ENCODE measurements at regions not wholly inside any gene's neighbourhood (a gene's known extent, or its start where the extent isn't known, plus 50 kb on each side); places are given as distances from the start of the nearest gene placed in this dataset.

DNA sequence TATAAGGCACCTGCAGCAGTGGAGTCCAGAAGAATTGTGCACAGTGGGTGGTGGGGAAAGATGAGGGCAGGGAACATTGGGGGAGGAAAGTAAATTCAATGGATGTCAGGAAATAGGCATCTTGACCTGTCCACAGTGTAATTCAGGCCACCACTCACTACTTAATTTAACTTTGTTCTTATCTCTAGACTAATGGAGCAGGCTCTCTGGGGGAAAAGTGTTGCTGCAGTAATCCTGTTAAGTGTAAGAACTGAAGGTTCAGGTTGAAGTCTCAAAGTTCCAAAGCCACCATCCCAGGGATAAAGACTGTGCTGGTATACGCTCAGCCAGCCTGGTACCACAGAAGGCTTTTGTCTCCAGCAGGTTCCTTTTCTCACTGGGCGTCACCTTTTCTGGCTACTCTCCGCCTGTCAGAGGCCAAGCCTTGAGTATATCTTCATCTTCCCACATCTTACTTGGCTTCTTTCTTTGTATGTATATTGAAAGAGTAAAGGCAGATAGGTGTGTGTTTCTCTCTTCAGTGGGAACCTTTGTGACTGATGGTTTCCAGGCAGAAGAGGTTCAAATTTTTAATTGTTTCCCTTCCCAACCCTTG is 150.9 kb upstream of the DMRT1 start:
- H3K27me3 ChIP-seq (ENCODE audit: insufficient read depth, low read length): no peaks in the 10 kb centered on the region

DNA sequence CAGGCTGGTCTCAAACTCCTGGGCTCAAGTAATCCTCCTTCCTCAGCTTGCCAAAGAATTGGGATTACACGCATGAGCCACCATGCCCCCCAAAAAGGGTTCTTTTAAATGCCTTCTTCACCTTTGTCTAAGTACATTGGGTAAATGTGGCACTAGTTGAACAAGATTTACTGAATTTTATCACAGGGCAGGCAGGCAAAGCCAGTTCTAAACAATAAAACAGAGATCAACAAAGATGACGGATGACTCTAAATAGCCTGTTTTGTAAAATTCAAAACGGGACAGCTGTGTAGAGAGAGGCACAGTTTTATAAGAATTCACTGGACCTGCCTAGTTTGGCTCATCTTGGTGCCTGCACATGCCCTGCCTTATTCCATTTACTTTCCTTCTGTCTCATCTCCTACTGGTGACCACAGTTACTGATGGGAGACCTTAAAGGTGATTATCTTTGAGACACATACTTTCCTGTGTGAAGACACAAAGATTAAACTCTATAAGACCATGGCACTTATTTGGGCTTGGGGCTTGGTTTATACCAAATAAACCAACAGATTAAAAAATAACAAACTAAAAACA is 149.6 kb upstream of the DMRT1 start:
- no peaks in the 10 kb centered on the region for H3K9me3 ChIP-seq (ENCODE audit: low read depth, low read length)
- no peaks in the 10 kb centered on the region for H3K27me3 ChIP-seq (ENCODE audit: insufficient read depth, low read length)
- H3K4me1 ChIP-seq (ENCODE audit: insufficient read depth, low read length): no peaks in the 10 kb centered on the region
- H3K4me3 ChIP-seq (ENCODE audit: low read length): no peak overlapping the region

More for the DNA sequence above, 150.9 kb upstream of the DMRT1 start:
- Histone ChIP-seq H3K4me1 (ENCODE audit: insufficient read depth, low read length) (no peaks in the 10 kb centered on the region), H3K4me3 (ENCODE audit: low read length) (no peak overlapping the region), H3K9me3 (ENCODE audit: low read depth, low read length) (no peaks in the 10 kb centered on the region)

DNA sequence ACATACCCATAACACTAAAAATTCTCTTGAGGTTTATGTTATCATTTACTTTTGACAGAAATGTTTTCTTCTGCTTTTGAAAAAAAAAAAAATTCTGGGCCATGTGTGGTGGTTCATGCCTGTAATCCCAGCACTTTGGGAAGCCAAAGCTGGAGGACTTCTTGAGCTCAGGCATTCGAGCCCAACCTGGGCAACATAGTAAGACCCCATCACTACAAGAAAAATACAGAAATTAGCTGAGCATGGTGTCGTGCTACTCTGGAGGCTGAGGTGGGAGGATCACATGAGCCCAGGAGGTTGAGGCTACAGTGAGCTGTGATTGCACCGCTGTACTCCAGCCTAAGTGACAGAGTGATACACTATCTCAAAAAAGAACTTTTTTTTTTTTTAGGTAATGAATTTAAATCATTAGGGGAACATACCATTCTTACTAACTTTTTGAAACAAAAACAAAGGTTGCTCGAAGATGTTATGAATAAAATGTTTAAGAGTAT is 148.8 kb upstream of the DMRT1 start:
- Histone ChIP-seq H3K4me1 (ENCODE audit: insufficient read depth, low read length) (no peaks in the 10 kb centered on the region), H3K9me3 (ENCODE audit: low read depth, low read length) (no peaks in the 10 kb centered on the region), H3K27me3 (ENCODE audit: insufficient read depth, low read length) (no peaks in the 10 kb centered on the region), H3K4me3 (ENCODE audit: low read length) (no peak overlapping the region)

DNA sequence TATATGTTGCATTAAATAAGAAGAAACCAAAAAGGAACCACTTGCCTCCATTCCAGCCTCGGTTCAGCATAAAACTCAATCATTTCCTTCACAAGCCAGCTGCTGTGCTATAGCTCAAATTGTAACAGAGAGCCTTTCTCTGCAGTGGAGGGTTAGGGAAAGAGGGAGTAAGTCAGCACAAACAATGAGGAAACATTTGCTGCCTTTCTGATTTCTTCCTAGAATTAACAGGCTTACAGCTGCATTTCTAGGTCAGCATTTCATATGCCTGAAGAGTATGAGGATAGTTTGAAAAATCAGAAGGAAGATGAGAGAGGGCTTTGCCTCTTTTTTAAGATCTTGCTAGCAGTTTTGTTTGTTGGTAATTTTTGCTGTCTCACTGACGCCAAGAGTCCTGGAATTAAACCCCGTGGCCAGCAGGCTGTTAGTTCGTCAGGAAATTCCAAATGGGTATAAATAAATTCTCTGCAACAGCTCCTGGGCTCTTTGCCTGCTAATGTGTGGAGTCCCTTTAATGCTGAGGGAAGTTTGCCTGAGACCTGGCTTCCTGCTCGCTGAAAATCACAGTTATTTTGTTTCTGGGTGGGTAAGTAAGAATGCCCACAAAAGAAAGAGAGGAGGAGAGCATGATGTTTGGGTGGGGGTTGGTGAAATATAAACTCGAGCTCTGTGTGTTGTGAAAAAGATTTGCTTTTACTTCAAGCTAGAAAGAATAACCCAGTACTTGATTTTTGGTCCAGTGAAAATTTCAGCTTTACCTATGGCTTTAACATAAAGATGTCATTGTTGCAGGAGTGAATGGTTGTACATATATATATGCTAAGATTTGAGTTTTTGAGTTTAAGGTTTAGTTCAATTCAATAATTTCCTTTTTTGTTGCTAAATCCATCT is 148.1 kb upstream of the DMRT1 start:
- H3K4me3 ChIP-seq (ENCODE audit: low read length): no peak overlapping the region
- no peaks in the 10 kb centered on the region for H3K4me1 ChIP-seq (ENCODE audit: insufficient read depth, low read length)
- no peaks in the 10 kb centered on the region for H3K27me3 ChIP-seq (ENCODE audit: insufficient read depth, low read length)
- H3K9me3 ChIP-seq (ENCODE audit: low read depth, low read length): no peaks in the 10 kb centered on the region

DNA sequence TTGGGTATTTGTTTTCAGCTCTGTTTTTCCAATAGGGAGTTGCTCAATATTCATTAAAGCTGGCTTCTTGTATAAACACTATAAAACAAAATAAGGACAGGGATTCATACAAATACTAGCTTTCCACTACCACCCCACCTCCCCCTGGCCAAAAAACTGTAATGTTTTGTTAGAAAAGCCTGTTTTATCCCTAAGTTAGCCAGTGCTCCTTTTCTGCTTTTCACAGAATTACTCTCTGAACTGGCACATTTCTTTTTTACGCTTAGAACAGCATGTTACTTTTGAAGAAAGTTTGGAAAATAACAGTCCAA is 147.4 kb upstream of the DMRT1 start:
- H3K27me3 ChIP-seq (ENCODE audit: insufficient read depth, low read length): no peaks in the 10 kb centered on the region
- H3K4me3 ChIP-seq (ENCODE audit: low read length): no peak overlapping the region
- no peaks in the 10 kb centered on the region for H3K9me3 ChIP-seq (ENCODE audit: low read depth, low read length)
- H3K4me1 ChIP-seq (ENCODE audit: insufficient read depth, low read length): no peaks in the 10 kb centered on the region

DNA sequence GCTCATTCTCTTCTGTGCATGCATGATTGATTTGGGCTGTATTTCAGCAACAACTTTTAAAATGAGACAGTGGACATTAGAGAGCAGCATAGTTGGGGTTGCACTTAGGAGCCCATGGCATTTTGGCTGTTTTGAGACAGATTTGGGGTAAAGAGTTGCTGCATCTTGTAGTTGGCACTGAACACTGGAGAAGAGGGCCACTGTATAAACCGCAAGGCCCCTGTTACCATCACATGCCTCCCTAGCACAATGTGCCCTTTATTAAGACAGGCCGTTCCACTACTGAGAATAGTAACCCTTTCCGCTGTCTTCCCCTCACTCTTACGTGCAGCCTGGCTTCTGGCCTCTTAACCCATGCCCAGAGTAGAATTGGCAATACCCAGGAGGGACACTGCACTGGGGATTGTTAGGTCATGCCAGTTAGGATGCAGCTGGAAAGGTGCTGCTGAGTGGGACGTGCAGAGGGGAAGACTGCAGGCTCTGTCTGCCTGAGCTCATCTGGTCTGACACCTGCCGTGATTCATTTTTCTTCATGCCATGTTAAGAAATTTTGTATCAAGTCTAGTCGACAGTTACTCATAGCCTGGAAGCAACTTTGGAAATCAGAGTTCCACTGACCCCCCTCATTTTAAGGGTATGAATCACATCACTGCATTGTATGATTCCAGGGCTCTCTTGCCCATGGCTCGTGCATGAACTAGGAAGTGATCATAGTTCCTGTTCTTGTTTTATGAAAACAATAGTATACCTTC is 146.9 kb upstream of the DMRT1 start:
- Histone ChIP-seq H3K27me3 (ENCODE audit: insufficient read depth, low read length) (no peaks in the 10 kb centered on the region), H3K4me3 (ENCODE audit: low read length) (no peak overlapping the region), H3K4me1 (ENCODE audit: insufficient read depth, low read length) (no peaks in the 10 kb centered on the region), H3K9me3 (ENCODE audit: low read depth, low read length) (no peaks in the 10 kb centered on the region)

DNA sequence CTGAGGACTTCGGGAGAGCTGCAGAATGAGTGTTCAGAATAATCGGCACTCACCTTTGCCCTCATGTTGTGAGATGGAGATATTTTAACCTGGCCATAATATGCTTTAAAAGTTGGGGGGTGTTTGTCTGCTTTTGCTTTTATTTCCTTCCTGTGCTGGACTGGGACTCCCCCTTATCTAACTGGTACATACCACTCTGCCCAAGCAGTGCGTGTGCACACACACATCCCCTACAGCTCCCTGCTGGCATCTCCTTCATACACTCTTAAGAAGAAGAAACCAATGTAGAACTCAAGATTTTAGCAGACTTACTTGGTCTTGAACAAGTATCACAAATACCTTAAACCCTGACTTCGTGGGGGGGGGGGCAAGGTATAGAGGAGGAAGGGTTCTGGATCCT is 146.2 kb upstream of the DMRT1 start:
- Histone ChIP-seq H3K4me1 (ENCODE audit: insufficient read depth, low read length) (no peaks in the 10 kb centered on the region), H3K4me3 (ENCODE audit: low read length) (no peak overlapping the region), H3K27me3 (ENCODE audit: insufficient read depth, low read length) (no peaks in the 10 kb centered on the region), H3K9me3 (ENCODE audit: low read depth, low read length) (no peaks in the 10 kb centered on the region)

DNA sequence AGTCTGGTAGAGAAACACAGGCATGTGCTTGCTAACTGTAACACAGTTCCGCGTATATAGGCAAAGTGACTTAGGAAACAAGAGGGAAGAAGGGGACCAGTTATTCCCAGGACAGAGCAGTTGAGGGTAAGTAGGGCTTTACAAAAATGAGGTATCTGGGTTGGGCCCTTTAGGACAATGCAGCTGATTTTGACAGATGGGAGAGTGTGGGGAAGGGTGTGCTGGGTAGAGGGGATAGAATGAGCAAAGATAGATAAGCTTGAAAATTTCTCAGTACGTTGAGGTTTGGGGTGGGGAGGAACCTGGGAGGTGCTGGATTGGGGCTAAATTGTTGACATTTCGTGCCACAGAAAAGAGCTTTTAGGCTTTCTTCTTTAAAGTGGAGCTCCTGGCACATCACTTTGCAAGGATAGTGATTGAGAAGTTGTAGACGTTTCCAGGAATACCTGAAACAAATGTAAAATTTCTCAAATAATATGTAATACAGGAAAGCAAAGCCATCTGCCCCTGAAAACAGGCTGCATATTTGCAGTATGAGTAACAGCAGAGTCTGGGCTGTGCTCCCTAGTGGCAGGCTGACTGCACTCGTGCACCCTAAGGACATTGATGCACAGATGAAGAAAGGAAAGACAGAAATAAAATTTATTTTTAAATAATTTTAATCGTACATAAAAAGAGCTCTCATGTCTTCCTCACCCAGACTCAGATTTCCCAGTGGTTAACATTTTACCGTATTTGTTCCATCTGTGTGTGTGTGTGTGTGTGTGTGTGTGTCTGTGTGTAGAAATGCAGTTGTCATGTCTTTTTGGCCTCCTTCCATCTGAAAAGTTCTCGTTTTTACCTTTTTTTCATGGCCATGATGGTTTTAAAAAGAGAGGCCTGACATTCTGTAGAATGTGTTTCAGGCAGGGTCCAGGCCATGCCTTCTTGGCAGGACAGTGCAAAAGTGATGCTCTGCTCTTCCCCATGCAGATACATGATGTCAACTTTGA is 144.9 kb upstream of the DMRT1 start:
- Histone ChIP-seq H3K9me3 (ENCODE audit: low read depth, low read length) (no peaks in the 10 kb centered on the region), H3K27me3 (ENCODE audit: insufficient read depth, low read length) (no peaks in the 10 kb centered on the region), H3K4me3 (ENCODE audit: low read length) (no peak overlapping the region), H3K4me1 (ENCODE audit: insufficient read depth, low read length) (no peaks in the 10 kb centered on the region)

DNA sequence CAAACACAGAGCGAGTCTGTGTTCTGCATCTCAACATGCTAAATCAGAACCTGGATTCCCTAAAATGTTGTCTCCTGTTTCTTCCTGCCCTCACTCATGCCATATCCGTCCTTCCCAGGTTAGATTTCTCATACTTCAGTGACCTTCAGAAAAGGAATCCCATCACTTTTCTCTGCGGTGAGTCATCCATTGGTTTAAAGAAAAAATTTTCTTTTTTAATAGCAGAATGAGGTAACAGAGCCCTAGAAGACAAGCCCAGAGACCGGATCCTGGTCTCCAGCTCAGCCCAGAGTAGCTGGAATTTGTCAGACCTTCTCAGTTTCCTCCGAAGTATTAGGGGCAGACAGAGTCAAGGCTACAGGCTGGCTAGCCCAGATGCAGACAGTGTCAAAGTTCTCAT is 143.2 kb upstream of the DMRT1 start:
- Histone ChIP-seq H3K4me3 (ENCODE audit: low read length) (no peak overlapping the region), H3K27me3 (ENCODE audit: insufficient read depth, low read length) (no peaks in the 10 kb centered on the region), H3K9me3 (ENCODE audit: low read depth, low read length) (no peaks in the 10 kb centered on the region), H3K4me1 (ENCODE audit: insufficient read depth, low read length) (no peaks in the 10 kb centered on the region)

DNA sequence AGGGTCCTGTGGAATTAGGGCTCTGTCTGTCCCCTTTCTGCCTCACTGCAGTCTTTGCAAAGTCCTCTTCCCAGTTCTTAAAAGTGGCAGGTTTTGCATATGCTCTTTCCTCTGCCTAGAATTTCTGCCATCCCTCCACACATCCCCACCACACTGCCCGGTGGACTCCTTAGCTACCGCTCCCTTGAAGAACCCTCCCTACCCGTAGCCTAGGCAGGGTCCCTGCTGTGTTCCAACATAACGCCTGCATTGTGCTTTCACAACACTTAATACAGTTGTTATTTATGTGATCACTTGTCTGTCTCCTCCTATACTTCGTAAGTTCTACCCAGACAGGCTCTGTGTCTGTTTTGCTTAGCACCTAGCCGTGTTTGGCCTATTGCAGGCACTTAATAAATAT is 142.5 kb upstream of the DMRT1 start:
- Histone ChIP-seq H3K27me3 (ENCODE audit: insufficient read depth, low read length) (no peaks in the 10 kb centered on the region), H3K4me1 (ENCODE audit: insufficient read depth, low read length) (no peaks in the 10 kb centered on the region), H3K9me3 (ENCODE audit: low read depth, low read length) (no peaks in the 10 kb centered on the region), H3K4me3 (ENCODE audit: low read length) (no peak overlapping the region)

DNA sequence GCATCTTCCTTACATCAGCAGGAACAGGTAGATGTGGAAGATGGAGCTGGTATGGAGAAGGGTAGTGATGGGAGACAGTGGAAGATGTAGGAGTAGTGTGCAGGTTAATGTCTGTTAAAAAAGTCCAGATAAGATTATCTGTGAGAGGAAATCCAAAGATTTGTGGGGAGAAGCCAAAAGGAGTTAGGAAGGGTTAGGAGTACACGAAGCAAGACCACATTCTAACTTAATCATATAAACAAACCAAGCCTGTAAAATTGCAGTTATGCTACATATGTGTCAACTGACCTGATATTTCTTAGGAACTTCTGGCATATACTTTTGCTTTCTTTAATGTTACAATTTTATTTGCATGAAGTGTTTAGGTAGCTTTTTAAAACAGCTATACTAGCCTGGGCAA is 142.1 kb upstream of the DMRT1 start:
- Histone ChIP-seq H3K9me3 (ENCODE audit: low read depth, low read length) (no peaks in the 10 kb centered on the region), H3K4me1 (ENCODE audit: insufficient read depth, low read length) (no peaks in the 10 kb centered on the region), H3K27me3 (ENCODE audit: insufficient read depth, low read length) (no peaks in the 10 kb centered on the region), H3K4me3 (ENCODE audit: low read length) (no peak overlapping the region)

DNA sequence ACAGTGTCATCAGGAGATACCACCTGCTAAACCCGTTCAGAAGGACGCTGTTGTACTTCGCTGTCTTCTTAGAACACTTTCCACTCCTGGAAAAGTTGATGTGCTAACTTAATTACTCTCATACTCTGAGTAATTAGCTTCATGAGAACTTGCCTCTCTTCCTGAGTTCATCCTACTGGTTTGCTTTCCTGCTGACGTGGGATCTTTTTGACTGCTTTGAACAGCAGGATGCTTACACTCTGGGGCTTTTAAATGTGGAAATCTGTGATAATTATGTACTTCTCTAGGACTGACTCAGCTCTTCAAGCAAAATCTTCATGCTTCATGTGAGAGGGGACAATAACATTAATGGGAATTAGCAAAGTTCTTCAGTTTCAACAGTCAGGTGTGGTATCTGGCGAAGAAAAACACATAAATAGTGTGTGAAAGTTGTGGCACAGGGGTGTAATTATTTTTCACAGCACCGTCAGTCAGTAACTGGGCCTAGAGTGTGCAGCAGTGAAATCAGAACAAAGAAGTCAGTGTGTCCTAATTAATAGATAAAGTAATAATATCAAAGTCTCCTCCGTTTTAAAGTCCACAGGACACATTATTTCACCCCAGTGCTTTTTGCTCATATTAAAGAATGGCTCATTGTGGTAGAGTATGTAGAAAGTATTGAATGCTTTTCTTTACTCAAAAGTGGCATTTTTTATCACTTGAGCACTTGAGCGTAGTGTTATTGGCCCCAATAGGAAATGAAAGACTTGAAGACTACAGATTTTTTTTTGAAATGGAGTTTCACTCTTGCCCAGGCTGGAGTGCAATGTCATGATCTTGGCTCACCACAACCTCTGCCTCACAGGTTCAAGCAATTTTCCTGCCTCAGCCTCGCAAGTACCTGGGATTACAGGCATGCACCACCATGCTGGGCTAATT is 140.9 kb upstream of the DMRT1 start:
- H3K4me1 ChIP-seq (ENCODE audit: insufficient read depth, low read length): no peaks in the 10 kb centered on the region
- H3K27me3 ChIP-seq (ENCODE audit: insufficient read depth, low read length): no peaks in the 10 kb centered on the region
- no peaks in the 10 kb centered on the region for H3K9me3 ChIP-seq (ENCODE audit: low read depth, low read length)
- no peak overlapping the region for H3K4me3 ChIP-seq (ENCODE audit: low read length)

DNA sequence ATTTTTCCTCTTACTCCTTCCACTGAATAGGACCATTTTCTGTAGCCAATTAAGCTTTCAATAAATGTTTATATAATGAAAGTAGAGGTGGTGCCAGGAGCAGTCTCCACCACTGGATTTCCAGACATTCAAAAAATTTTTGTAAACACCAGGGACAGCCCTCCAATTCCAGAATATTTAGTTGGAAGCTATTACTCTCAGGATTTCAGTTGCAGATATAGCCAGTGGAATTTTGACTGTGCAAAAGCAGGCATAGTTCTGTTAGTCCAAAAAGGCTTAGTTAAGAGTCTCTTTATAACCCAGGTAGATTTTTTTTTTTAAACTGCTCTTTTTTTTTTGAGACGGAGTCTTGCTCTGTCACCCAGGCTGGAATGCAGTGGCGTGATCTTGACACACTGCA is 138.1 kb upstream of the DMRT1 start:
- Histone ChIP-seq H3K9me3 (ENCODE audit: low read depth, low read length) (no peaks in the 10 kb centered on the region), H3K4me1 (ENCODE audit: insufficient read depth, low read length) (peaks cover 13% of the 10 kb centered on the region), H3K4me3 (ENCODE audit: low read length) (no peak overlapping the region), H3K27me3 (ENCODE audit: insufficient read depth, low read length) (peaks cover 6% of the 10 kb centered on the region)

Measured in mononuclear cell (primary cell).